A673 (cell line): ENCODE measurements at regions not wholly inside any gene's neighbourhood (a gene's known extent, or its start where the extent isn't known, plus 50 kb on each side); places are given as distances from the start of the nearest gene placed in this dataset.

Experiments
- BruUV-seq: library from RNA; stranded (reverse); fragments of 400-500 nt; replicated peaks from 2 replicates; lab custom pipeline; 2021; lab: Mats Ljungman, UMichigan
- CTCF ChIA-PET: fragments of 300-600 bp; sonication (Branson Sonifier 250); formaldehyde crosslinking; loops from one replicate; lab custom pipeline; 2022; ENCODE audit warnings: antibody characterized with exemption; lab: Charles Lee
- POLR2A ChIA-PET: fragments of 300-600 bp; sonication (Branson Sonifier 250); formaldehyde crosslinking; loops from one replicate; lab custom pipeline; 2022; ENCODE audit warnings: antibody characterized with exemption; ENCODE audit not compliant: low non-redundant PET; lab: Charles Lee
- DNase-seq: peaks from one replicate; pipeline ENCODE4 v3.0.0-alpha.2; 2015; ENCODE audit warnings: low spot score
- H3K27ac ChIP-seq: fragments of 200-600 bp; sonication (generic); 2 replicates; pipeline ENCODE4 v1.5.1; 2016; ENCODE audit warnings: mixed run types, low read depth, mild to moderate bottlenecking, mixed read lengths, antibody characterized with exemption, low read length; ENCODE audit not compliant: poor library complexity, severe bottlenecking
- H3K27me3 ChIP-seq: fragments of 200-600 bp; sonication (generic); replicated peaks from 2 replicates; pipeline ENCODE4 v1.6.1; 2017; ENCODE audit warnings: mixed run types, low read depth, mild to moderate bottlenecking, mixed read lengths, antibody characterized with exemption, low read length; ENCODE audit not compliant: insufficient read depth, poor library complexity
- H3K36me3 ChIP-seq: fragments of 200-600 bp; sonication (generic); 2 replicates; pipeline ENCODE4 v1.6.1; 2016; ENCODE audit warnings: mixed run types, mild to moderate bottlenecking, mixed read lengths, antibody characterized with exemption, low read length; ENCODE audit not compliant: insufficient read depth, poor library complexity, severe bottlenecking
- H3K4me1 ChIP-seq: fragments of 200-600 bp; sonication (generic); 2 replicates; pipeline ENCODE4 v1.6.1; 2017; ENCODE audit warnings: mixed run types, mild to moderate bottlenecking, mixed read lengths, antibody characterized with exemption, low read length; ENCODE audit not compliant: insufficient read depth, poor library complexity, severe bottlenecking
- H3K4me3 ChIP-seq: fragments of 200-600 bp; sonication (generic); 2 replicates; pipeline ENCODE4 v1.5.1; 2016; ENCODE audit warnings: low read depth, mixed run types, mild to moderate bottlenecking, mixed read lengths, low read length; ENCODE audit not compliant: poor library complexity, severe bottlenecking
- H3K9me3 ChIP-seq: fragments of 200-600 bp; sonication (generic); 2 replicates; pipeline ENCODE4 v1.6.1; 2016; ENCODE audit warnings: mixed run types, low read depth, mild to moderate bottlenecking, mixed read lengths, antibody characterized with exemption, low read length; ENCODE audit not compliant: poor library complexity, severe bottlenecking
- EZH2 ChIP-seq: fragments of 200-600 bp; sonication (generic); IDR thresholded peaks from 2 replicates; pipeline ENCODE4 v1.6.1; 2017; ENCODE audit warnings: borderline replicate concordance, low read depth, mild to moderate bottlenecking, mixed read lengths, antibody characterized with exemption, low read length; ENCODE audit not compliant: poor library complexity, severe bottlenecking
- intact Hi-C: fragments of 100-400 bp; cut with micrococcal nuclease; formaldehyde crosslinking; loops from one replicate; pipeline ENCODE4 v1.10.0; 2022; ENCODE audit not compliant: unreplicated experiment
- TF ChIP-seq, protein P1 (sequence below): fragments of 300-800, 200-600 bp; sonication (generic); conservative IDR thresholded peaks from 2 replicates; pipeline ENCODE4 v1.5.1; 2017; ENCODE audit warnings: low read depth, mild to moderate bottlenecking, antibody characterized with exemption, low read length, moderate library complexity, mixed read lengths

DNA sequence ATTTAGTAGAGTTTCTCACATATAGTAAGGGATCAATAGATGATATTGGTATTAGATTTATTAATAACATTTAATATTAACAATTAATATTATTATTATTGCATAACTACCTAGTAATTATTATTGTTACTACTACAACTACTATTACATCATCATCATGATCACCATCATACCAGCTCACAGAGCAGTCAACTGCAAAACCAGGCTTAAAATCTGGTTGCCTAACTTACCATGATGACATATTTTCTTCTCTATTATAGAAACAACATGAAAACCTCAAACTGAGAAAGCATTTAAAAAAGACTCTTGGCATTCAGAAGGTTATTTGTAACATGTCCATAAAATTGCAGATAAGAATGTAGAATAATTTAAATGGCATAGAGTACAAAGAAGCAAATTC lies 247.0 kb upstream of the TTC29 start:
- TF ChIP-seq, protein P1, sequence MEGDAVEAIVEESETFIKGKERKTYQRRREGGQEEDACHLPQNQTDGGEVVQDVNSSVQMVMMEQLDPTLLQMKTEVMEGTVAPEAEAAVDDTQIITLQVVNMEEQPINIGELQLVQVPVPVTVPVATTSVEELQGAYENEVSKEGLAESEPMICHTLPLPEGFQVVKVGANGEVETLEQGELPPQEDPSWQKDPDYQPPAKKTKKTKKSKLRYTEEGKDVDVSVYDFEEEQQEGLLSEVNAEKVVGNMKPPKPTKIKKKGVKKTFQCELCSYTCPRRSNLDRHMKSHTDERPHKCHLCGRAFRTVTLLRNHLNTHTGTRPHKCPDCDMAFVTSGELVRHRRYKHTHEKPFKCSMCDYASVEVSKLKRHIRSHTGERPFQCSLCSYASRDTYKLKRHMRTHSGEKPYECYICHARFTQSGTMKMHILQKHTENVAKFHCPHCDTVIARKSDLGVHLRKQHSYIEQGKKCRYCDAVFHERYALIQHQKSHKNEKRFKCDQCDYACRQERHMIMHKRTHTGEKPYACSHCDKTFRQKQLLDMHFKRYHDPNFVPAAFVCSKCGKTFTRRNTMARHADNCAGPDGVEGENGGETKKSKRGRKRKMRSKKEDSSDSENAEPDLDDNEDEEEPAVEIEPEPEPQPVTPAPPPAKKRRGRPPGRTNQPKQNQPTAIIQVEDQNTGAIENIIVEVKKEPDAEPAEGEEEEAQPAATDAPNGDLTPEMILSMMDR: no peak
- no peak for TF ChIP-seq EZH2
- no peaks in the 10 kb centered on the region for H3K9me3 ChIP-seq
- no peaks in the 10 kb centered on the region for H3K4me1 ChIP-seq
- H3K36me3 ChIP-seq: no peaks in the 10 kb centered on the region
- no peaks in the 10 kb centered on the region for H3K27me3 ChIP-seq
- CTCF ChIA-PET: no interaction called here
- POLR2A ChIA-PET: no interaction called here
- intact Hi-C loops: no loop called here
- H3K27ac ChIP-seq: no peak overlapping the region
- H3K4me3 ChIP-seq: no peak overlapping the region
- BruUV-seq: no TSS peak
- DNase-seq: no peak

DNA sequence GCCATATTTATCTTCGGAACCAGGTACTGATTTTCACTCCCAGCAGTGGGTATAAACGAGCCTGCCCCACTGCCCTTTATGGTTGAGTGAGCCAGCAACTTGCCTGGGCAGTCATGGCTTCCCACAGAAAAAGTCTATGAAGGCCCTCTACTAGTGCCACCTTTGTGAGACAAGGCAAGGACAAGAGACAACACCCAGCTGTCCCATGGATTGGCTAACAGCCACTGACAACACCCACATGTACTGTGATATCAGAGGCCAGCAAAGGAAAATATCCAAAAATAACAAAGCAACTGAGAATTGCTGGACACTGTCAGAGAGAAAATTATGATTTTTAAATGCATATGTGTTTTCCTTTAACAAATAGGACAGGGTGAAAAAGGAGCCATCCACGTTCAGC lies 248.4 kb upstream of the TTC29 start:
- CTCF ChIA-PET: no interaction called here
- BruUV-seq: no TSS peak
- POLR2A ChIA-PET: no interaction called here
- DNase-seq: no peak
- H3K4me1 ChIP-seq: no peaks in the 10 kb centered on the region
- no peaks in the 10 kb centered on the region for H3K27me3 ChIP-seq
- H3K4me3 ChIP-seq: no peak overlapping the region
- H3K27ac ChIP-seq: no peak overlapping the region
- no peaks in the 10 kb centered on the region for H3K9me3 ChIP-seq
- intact Hi-C loops: no loop called here
- no peak for TF ChIP-seq EZH2
- TF ChIP-seq, protein P1: no peak
- H3K36me3 ChIP-seq: no peaks in the 10 kb centered on the region

DNA sequence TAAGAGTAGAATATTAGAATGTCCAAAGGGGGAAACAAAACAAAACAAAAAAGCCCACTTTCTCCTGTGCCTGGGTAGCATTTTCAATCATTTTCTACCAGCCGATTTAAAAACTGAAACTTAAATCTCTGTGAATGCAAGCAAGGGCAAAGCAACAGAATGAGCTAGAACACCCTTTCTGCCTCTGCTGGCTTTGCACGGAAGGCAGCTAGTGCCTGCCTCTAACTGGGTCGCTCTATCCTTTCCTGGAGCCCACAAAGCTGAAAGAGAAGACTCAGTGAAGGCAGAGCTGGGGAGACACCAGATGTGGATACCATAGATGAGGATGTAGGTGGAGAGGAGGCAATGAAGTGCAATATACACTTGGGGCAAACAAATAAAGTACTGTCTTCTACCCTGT lies 248.9 kb upstream of the TTC29 start:
- Histone ChIP-seq H3K27ac (no peak overlapping the region), H3K27me3 (no peaks in the 10 kb centered on the region), H3K9me3 (no peaks in the 10 kb centered on the region), H3K4me3 (no peak overlapping the region), H3K4me1 (no peaks in the 10 kb centered on the region), H3K36me3 (no peaks in the 10 kb centered on the region)
- ChIA-PET POLR2A (no interaction called here), CTCF (no interaction called here)
- TF ChIP-seq EZH2: no peak
- TF ChIP-seq, protein P1: no peak
- DNase-seq: no peak
- intact Hi-C loops: no loop called here
- BruUV-seq: no TSS peak
